GM10266 (cell line): ENCODE measurements at regions not wholly inside any gene's neighbourhood (a gene's known extent, or its start where the extent isn't known, plus 50 kb on each side); places are given as distances from the start of the nearest gene placed in this dataset.

ENCODE experiments used
- DNase-seq: peaks from one replicate; pipeline ENCODE4 v3.0.0; 2012; ENCODE audit errors: extremely low spot score
- CTCF ChIP-seq: IDR thresholded peaks from 2 replicates; pipeline ENCODE4 v1.5.1; 2012; ENCODE audit warnings: mild to moderate bottlenecking, low read depth; ENCODE audit not compliant: control insufficient read depth, insufficient read depth; ENCODE audit errors: missing control alignments

- TF ChIP-seq CTCF: no peak
- no peak for DNase-seq
Observed at GRCh38 chr1:96233422-96233821, 488.2 kb upstream of the PTBP2 start.

DNA sequence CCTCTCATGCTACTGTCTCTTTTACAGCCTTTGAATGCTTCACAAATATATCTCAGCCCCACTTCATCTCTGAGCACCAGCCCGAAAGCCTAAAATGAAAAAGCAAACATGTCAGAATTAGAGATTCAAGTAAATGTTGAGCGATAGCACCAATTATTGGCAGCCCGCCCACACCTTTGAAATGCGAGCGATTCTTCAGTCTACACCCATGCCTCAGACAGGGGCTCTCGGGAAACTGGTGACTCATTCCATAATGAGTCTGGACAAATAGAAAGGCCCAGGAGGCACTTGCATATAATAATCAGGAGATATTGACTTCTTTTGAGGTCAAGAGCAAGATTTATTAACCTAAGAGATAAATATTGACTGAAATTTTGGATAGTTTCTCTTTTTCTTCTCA lies 487.3 kb upstream of the PTBP2 start:
- no peak for DNase-seq
- TF ChIP-seq CTCF: no peak

DNA sequence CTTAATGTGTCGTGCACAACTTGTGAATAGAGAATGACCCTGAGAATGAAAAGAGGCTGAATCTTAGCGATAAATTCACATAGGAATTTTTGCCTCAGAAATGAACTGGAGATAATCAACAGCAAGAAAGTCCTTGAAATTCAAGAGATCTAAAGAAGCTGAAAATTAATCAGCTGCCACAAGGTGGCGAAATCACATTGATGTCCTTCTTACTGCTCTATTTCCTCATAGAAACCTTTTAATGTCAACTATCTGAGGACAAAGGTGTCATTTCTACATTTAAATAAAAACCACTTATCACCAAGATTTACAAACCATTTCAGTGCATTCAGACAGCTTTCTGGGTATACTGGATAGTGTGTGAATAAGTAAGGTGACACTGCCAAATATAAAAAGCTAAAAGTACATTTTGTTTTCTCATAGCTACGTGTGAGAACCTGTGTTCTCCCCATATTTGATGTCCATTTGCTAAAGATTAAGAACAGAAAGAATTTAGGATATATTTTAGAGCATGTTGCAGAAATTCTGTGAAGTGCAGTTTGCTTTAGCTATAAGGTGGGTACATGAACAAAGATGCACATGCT lies 485.3 kb upstream of the PTBP2 start:
- peak; percentile 22 for DNase-seq
- TF ChIP-seq CTCF: peak; percentile 50

GRCh38 chr1:96238426-96238825 lies 483.2 kb upstream of the PTBP2 start:
- no peak for TF ChIP-seq CTCF
- DNase-seq: no peak

DNA sequence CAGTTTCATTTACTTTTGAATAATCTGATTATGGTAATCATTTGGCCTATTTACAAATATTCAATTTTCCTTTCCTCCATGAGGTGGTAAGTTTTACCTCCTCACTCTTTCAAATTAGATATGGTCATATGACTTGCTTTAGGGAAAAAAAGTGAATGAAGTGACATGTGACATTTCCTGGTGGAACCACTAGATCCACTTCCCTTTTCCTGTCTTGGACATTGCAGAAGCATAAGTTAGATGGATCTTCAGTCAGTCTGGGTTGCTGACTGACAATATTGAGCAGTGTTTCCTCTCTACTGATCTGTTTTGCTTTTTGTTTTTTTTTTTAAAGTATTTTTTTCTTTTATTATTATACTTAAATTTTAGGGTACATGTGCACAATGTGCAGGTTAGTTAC lies 481.1 kb upstream of the PTBP2 start:
- no peak for TF ChIP-seq CTCF
- no peak for DNase-seq

DNA sequence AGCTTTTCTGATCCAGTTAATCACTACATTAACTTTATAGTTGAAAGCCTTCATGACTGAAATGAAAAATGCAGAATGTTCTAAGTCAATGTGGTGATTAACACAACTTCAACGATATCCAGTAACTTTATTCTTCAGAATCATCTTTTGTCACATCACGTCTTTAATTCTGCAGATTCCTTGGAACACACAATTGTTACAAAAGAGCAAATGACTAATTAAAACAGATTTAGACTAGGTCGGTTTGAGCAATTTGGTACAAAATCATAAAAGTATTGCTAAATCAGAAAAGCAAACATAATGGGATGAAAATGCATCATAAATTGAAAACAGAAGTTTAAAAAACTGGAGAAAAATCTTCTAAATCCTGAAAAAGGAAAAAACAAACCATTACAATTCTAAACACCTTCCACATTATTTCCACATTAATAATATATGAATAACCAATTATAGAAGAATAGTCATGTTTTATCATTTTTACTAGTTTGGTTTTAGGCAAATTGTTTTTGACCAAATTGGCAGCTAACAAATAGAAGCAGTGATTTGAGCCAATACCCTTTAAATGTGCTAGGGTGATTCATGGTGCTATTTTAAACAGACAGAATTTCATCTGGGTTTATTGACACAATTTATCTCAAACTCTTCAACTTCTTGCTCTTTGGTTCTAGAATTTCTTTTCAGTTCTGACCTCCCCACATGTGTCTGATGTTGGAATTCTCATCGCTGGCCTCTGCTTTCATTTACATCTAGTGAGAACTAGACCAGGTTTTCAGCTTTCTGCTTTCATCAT lies 468.1 kb upstream of the PTBP2 start:
- no peak for DNase-seq
- no peak for TF ChIP-seq CTCF

DNA sequence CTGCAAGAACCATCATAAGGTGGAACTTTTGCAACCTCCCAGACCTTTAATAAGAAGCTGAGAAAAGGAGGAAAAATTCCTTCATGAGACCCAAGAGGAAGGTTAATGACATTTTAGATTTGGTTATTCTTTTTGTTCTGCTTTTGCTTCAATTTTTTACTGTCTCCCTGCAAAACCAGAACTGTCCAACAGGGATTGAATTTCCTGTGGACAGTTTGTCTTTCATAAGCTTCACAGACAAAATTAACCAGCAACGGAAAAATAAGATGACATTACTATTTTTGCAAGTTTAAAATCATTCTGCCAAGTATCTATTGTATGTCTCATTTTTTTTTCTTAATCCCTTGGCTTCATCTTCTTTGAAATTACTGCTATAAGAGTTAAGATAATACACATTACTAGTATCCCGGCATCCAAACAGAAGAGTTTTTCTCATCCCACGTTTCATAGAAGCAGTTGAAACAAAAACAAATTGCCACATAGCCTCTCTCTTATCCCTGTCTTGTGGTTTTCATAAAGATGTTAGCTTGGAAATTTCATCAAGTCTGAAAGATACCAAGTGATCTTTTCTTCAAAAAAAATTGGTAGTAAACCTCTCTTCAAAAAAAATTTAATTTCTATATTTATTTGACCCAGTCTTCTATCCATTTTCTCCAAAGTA lies 465.3 kb upstream of the PTBP2 start:
- DNase-seq: no peak
- TF ChIP-seq CTCF: no peak
